Activated T-cell treated with anti-CD3 and anti-CD28 coated beads, Interleukin-2, amount 50 U/mL, for 72 hours (primary cell): ENCODE measurements at regions not wholly inside any gene's neighbourhood (a gene's known extent, or its start where the extent isn't known, plus 50 kb on each side); places are given as distances from the start of the nearest gene placed in this dataset.
"Not testable (repeated sequence)": the region's sequence is repeated elsewhere in the genome, so short reads cannot be mapped to it uniquely, and the experiment has no call there.

Experiments used
- ATAC-seq, 2 donors: fragments of 150-1000 bp; cut with Tn5 transposase; replicated peaks in 1 of 2; 2 replicates each; pipeline ENCODE4 v1.10.0; 2021; ENCODE audit warnings: moderate library complexity in 2 of 2, mild to moderate bottlenecking in 1 of 2
- DNase-seq, 2 donors: peaks; one replicate each; pipeline ENCODE4 v3.0.0; 2021 to 2022; ENCODE audit warnings: mixed read lengths in 1 of 2
- H3K27ac Mint-ChIP-seq: one replicate; pipeline ENCODE4 v1.8.0; 2022; ENCODE audit warnings: mild to moderate bottlenecking, moderate library complexity, mixed read lengths
- H3K27me3 Mint-ChIP-seq: one replicate; pipeline ENCODE4 v1.8.0; 2022; ENCODE audit warnings: low read depth, mixed read lengths
- H3K36me3 Mint-ChIP-seq, 2 donors: one replicate each; pipeline ENCODE4 v1.8.0; 2022; ENCODE audit warnings: mixed read lengths in 2 of 2, mild to moderate bottlenecking in 1 of 2; ENCODE audit not compliant: insufficient read depth in 2 of 2
- H3K4me1 Mint-ChIP-seq: one replicate; pipeline ENCODE4 v1.8.0; 2022; ENCODE audit warnings: low read depth, mixed read lengths
- H3K4me3 Mint-ChIP-seq, 2 donors: one replicate each; pipeline ENCODE4 v1.8.0; 2022; ENCODE audit warnings: mild to moderate bottlenecking in 2 of 2, mixed read lengths in 2 of 2, moderate library complexity in 2 of 2
- H3K9me3 Mint-ChIP-seq, 2 donors: one replicate each; pipeline ENCODE4 v1.8.0; 2022; ENCODE audit warnings: mixed read lengths in 2 of 2

DNA sequence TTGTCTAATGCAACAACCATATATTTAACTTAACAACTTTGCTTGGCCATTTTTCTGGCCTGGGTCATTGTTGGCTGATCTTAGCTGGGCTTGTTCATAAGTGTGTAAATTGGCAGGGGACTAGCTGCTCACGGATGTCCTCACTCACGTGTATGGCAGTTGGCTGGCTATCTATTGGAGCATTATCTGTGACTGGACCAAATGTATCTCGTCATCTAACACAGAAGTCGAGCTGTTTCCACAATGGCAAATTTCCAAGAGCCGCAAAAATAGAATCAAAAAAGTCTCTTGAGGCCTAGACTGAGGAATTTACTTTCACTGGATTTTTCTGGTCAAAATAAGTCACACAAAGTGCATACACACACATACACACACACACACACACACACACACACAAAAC lies 893.3 kb downstream of the FAM181B start:
- Mint-ChIP-seq H3K4me3 (no peak overlapping the region), H3K36me3 (no peaks in the 10 kb centered on the region), H3K4me1 (no peaks in the 10 kb centered on the region), H3K9me3 (peaks cover 2% of the 10 kb centered on the region in 2 donors), H3K27ac (no peak overlapping the region), H3K27me3 (no peaks in the 10 kb centered on the region)
- DNase-seq, result no peak
- ATAC-seq, result no peak

DNA sequence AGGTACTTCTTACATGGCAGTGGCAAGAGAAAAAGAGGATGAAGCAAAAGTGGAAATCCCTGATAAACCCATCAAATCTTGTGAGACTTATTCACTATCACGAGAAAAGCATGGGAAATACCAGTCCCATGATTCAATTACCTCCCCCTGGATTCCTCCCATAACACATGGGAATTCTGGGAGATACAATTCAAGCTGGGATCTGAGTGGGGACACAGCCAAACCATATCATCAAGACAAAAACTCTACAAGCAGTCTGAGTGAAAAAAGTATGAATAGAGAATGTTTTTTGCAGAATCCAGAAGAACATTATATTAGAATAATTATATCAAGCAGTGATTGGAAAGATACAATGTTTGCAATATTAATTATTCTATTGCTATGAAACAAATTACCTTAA lies 893.7 kb downstream of the FAM181B start:
- H3K27ac Mint-ChIP-seq, result no peak overlapping the region
- no peak for ATAC-seq
- H3K9me3 Mint-ChIP-seq, result peaks cover 2% of the 10 kb centered on the region in 2 donors

DNA sequence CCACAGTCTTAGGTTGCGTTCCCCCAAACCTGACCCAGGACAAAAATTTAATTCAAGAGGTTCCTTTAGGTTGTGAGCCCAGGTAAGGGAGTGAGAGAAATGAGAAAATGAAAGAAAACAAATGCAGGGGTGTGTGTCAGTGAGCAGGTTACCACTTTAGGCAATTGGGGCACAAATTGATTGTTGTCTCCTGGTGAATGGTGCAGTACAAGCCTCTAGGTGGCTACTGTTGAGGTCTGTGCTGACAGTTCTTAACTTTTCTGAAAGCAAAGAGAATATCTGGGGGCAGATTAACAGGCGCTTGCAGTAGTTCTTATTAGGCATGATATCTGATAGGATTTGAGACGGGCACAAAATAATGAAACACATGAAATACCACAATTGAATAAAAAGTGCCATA lies 894.6 kb downstream of the FAM181B start:
- ATAC-seq (no peak), DNase-seq (no peak)
- no peaks in the 10 kb centered on the region for H3K36me3 Mint-ChIP-seq
- H3K4me3 Mint-ChIP-seq, result no peak overlapping the region
- H3K9me3 Mint-ChIP-seq, result peaks cover 7% of the 10 kb centered on the region in 2 donors
- H3K4me1 Mint-ChIP-seq, result no peaks in the 10 kb centered on the region
- no peaks in the 10 kb centered on the region for H3K27me3 Mint-ChIP-seq
- H3K27ac Mint-ChIP-seq, result no peak overlapping the region

More for the DNA sequence above, 893.7 kb downstream of the FAM181B start:
- no peak for DNase-seq
- no peaks in the 10 kb centered on the region for H3K27me3 Mint-ChIP-seq
- no peak overlapping the region for H3K4me3 Mint-ChIP-seq
- H3K4me1 Mint-ChIP-seq, result no peaks in the 10 kb centered on the region
- no peaks in the 10 kb centered on the region for H3K36me3 Mint-ChIP-seq

DNA sequence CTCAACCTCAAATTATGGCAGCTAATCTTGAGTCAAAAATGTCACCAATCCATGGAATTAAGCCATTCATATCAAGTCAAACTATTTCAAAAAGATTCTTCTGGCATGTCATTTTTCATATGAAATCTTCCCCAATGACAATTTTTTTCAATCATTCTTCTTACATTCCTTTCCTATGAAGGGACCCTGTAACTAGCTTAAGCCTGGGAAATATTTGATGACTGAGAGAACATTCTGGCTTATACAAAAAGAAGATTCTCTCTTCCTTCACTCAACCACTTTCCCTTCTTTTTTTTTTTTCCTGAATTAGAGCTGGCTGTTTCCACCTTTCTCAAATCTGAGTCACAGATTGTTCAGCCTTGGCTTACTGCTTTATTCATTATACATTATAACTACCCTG lies 903.7 kb downstream of the FAM181B start:
- no peak for ATAC-seq
- Mint-ChIP-seq H3K36me3 (peaks cover 2 to 17% of the 10 kb centered on the region in 2 donors), H3K9me3 (peaks cover 14 to 19% of the 10 kb centered on the region in 2 donors), H3K4me3 (no peak overlapping the region), H3K4me1 (no peaks in the 10 kb centered on the region), H3K27ac (no peak overlapping the region), H3K27me3 (no peaks in the 10 kb centered on the region)
- no peak for DNase-seq

DNA sequence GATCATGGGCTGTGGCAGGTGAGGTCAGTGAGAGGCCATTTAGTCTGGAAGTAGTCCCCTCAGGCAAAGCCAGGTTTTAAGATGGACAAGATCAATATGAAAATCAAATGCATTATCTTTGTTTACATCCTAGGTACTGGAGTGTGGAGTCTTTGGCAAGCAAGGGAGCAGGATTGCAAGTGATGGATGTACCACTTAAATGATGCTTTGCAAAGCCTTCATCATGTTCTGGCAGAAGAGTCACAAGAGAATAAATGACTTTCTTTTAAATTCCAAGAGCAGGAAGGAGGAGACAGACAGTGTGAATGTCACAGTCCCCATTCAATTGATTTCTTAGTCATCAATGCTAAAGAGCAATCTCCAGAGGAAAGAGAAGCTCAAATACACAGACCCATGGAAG lies 908.3 kb downstream of the FAM181B start:
- no peak overlapping the region for H3K27ac Mint-ChIP-seq
- H3K4me1 Mint-ChIP-seq, result no peaks in the 10 kb centered on the region
- no peaks in the 10 kb centered on the region for H3K27me3 Mint-ChIP-seq
- H3K9me3 Mint-ChIP-seq, result peaks cover 3 to 4% of the 10 kb centered on the region in 2 donors
- DNase-seq (no peak), ATAC-seq (no peak)
- H3K36me3 Mint-ChIP-seq, result no peaks in the 10 kb centered on the region
- H3K4me3 Mint-ChIP-seq, result no peak overlapping the region

DNA sequence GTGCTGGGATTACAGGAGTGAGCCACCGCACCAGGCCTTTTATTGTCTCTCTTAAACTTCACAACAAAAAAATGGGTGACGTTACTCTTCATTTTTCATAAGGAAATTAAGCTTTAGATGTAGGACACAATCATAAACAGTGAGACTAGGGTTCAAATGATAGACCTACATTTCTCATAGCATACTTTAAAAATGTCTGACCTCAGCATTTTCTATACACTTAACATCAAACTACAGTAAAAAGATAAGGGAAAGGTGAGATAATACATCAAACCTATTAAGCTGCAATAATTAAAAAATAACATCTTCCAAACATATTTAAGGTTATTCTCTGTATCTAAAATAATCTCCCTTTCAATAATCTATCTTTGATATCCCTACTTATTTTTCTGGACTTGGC lies 914.2 kb downstream of the FAM181B start:
- no peak for ATAC-seq
- Mint-ChIP-seq H3K9me3 (no peaks in the 10 kb centered on the region), H3K27me3 (no peaks in the 10 kb centered on the region), H3K27ac (no peak overlapping the region), H3K4me1 (no peaks in the 10 kb centered on the region), H3K4me3 (no peak overlapping the region), H3K36me3 (no peaks in the 10 kb centered on the region)
- DNase-seq, result no peak

DNA sequence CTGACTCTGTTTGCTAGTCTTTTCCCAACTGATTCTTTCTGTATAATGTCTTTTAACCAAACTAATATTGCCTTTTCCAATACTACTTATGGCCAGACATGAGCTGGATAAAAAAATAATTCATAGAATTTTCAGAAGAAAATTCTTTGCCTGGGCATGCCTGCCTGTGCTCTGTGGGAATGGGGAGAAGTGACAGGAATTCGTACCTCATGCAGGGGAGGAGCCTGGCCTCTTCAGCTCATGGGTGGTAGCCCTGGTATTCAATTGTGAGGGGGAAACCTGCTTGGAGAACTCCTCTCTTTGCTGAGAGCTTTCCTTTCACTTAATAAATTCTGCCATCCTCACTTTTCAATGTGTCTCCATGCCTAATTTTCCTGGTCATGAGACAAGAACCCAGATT lies 928.8 kb downstream of the FAM181B start:
- no peaks in the 10 kb centered on the region for H3K4me1 Mint-ChIP-seq
- peaks cover 7 to 9% of the 10 kb centered on the region in 2 donors for H3K9me3 Mint-ChIP-seq
- no peak for DNase-seq

DNA sequence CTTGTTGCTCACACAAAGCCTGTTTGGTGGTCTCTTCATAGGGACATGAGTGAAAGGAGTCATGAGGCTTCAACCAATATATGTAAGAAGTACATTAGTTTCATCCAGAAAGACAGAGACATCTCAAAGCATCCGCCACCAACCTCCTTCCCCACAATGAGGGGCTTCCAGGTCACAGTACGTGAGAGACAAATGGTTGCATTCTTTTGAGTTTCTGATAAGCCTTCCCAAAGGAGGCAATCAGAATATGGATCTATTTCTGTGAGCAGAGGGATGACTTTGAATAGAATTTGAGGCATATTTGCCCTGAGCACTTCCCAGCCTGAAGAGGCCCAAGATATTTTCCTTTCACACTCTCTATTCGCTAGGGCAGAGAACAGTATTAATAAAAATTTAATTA lies 931.1 kb downstream of the FAM181B start:
- ATAC-seq (no peak), DNase-seq (no peak)
- Mint-ChIP-seq H3K9me3 (peaks cover 9 to 13% of the 10 kb centered on the region in 2 donors), H3K4me3 (no peak overlapping the region), H3K4me1 (no peaks in the 10 kb centered on the region), H3K27me3 (no peaks in the 10 kb centered on the region), H3K27ac (no peak overlapping the region), H3K36me3 (peaks cover 3 to 5% of the 10 kb centered on the region in 2 donors)

More for the DNA sequence above, 928.8 kb downstream of the FAM181B start:
- Mint-ChIP-seq H3K27me3 (no peaks in the 10 kb centered on the region), H3K4me3 (no peak overlapping the region), H3K36me3 (peaks cover 1 to 3% of the 10 kb centered on the region in 2 donors), H3K27ac (no peak overlapping the region)
- ATAC-seq, result no peak

DNA sequence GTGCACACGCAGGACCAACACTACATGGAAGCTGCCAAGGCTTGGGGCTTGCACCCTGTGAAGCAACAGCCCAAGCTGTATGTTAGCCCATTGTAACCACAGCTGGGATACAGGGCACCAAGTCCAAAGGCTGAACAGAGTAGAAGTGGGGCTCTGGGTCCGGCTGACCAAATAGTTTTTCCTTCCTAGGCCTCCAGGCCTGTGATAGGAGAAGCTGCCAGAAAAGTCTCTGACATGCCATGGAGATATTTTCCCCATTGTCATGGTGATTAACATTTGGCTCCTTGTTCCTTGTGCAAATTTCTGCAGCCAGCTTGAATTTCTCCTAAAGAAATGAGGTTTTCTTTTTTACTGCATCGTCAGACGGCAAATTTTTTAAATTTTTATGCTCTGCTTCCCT lies 941.2 kb downstream of the FAM181B start:
- no peak for ATAC-seq
- no peak for DNase-seq
- H3K4me3 Mint-ChIP-seq, result no peak overlapping the region
- H3K9me3 Mint-ChIP-seq, result no peaks in the 10 kb centered on the region
- H3K36me3 Mint-ChIP-seq, result no peaks in the 10 kb centered on the region
- H3K4me1 Mint-ChIP-seq, result peaks cover 12% of the 10 kb centered on the region
- H3K27ac Mint-ChIP-seq, result no peak overlapping the region
- H3K27me3 Mint-ChIP-seq, result no peaks in the 10 kb centered on the region

DNA sequence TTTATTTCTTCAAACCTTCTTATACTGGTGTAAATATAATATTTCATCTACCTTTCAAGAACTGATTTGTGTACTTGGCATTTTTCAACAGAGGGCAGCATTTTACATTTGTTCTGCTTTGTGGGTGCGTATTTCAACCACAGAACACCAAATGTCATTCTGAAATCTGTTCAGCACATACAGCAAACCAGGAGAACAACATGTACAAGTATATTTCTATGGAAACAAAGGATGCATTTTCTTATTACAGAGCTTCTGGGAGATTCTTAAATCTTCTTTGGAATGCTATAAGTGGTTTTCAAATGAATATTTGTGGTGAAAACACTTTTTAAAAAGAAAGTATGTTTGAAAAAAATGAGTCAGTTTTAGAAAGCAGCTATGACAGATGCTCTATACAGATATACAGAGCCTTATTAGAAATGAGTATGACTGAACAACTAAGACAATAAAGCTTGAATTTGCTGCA lies 946.0 kb downstream of the FAM181B start:
- ATAC-seq, result peak; percentile 93
- no peaks in the 10 kb centered on the region for H3K27me3 Mint-ChIP-seq
- H3K27ac Mint-ChIP-seq, result peak overlapping the region; percentile 60
- peak overlapping the region in 1 of 2 donors; percentile 31 for H3K4me3 Mint-ChIP-seq
- H3K9me3 Mint-ChIP-seq, result no peaks in the 10 kb centered on the region
- DNase-seq, result peak; percentile 2 to 12
- peaks cover 15% of the 10 kb centered on the region for H3K4me1 Mint-ChIP-seq
- no peaks in the 10 kb centered on the region for H3K36me3 Mint-ChIP-seq

DNA sequence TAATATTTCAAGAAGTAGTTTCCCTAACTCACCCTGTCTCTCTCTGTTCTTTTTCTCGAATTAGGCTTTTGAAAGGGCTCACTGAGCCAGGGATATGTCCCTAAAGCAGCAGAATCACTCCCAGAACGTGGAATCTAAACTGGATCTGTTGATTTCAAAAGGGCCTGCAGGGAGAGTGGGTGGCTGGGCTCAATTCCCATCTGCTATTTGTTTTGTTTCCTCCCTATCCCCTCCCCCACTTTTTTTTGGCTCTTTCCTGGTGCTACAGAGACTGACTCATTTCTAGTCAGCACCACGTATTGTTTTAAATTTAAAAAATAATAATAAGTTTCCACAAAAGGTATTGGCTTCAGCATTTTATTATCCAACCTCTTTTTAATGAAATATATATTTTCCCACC lies 961.5 kb downstream of the FAM181B start:
- DNase-seq (no peak), ATAC-seq (no peak)
- peaks cover 10% of the 10 kb centered on the region for H3K27me3 Mint-ChIP-seq
- H3K9me3 Mint-ChIP-seq, result no peaks in the 10 kb centered on the region
- H3K4me3 Mint-ChIP-seq, result no peak overlapping the region
- no peak overlapping the region for H3K27ac Mint-ChIP-seq
- no peaks in the 10 kb centered on the region for H3K4me1 Mint-ChIP-seq
- no peaks in the 10 kb centered on the region for H3K36me3 Mint-ChIP-seq

DNA sequence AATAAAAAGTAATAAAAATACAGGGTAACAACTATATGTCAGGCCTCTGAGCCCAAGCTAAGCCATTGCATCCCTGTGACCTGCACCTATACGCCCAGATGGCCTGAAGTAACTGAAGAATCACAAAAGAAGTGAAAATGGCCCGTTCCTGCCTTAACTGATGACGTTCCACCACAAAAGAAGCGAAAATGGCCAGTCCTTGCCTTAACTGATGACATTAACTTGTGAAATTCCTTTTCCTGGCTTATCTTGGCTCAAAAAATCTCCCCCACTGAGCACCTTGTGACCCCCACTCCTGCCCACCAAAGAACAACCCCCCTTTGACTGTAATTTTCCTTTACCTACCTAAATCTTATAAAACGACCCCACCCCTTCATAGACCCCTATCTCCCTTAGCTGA lies 963.8 kb downstream of the FAM181B start:
- ATAC-seq, H3K4me3 Mint-ChIP-seq, H3K36me3 Mint-ChIP-seq, H3K9me3 Mint-ChIP-seq, DNase-seq, H3K4me1 Mint-ChIP-seq, H3K27ac Mint-ChIP-seq: not testable (repeated sequence)
- H3K27me3 Mint-ChIP-seq, result peaks cover 10% of the 10 kb centered on the region

DNA sequence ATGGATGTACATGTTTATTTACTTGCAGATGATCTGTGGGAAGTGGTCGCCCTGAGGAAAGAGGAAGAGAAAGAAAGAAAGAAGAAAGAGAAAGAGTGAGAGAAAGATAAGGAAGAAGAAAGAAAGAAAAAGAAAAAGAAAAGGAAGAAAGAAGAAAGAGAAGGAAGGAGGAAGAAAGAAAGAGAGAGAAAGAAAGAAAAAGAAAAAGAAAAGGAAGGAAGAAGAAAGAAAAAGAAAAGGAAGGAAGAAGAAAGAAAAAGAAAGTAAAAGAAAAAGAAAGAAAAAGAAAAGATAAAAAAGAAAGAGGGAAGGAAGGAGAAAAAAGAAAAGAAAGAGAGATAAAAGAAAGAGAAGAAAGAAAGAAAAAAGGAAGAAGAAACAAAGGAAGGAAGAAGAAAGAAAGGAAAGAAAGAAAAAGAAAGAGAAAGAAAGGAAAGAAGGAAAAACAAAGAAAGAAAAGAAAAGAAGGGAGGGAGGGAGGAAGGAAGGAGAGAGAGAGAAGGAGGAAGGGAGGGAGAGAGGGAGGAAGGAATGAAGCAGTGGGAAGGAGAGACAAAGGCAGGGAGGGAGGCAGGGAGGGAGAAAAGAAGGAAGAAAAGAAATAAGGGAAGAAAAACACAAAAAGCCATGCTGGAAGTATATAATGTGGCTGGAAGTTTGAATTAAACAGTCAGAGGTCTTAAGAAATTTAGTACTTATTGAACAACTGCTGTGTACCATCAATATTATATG lies 976.6 kb downstream of the FAM181B start:
- H3K4me1 Mint-ChIP-seq, result no peaks in the 10 kb centered on the region
- no peak for ATAC-seq
- H3K4me3 Mint-ChIP-seq, result no peak overlapping the region
- no peaks in the 10 kb centered on the region for H3K9me3 Mint-ChIP-seq
- peaks cover 9% of the 10 kb centered on the region for H3K27me3 Mint-ChIP-seq
- H3K27ac Mint-ChIP-seq, result no peak overlapping the region
- no peak for DNase-seq
- H3K36me3 Mint-ChIP-seq, result no peaks in the 10 kb centered on the region

DNA sequence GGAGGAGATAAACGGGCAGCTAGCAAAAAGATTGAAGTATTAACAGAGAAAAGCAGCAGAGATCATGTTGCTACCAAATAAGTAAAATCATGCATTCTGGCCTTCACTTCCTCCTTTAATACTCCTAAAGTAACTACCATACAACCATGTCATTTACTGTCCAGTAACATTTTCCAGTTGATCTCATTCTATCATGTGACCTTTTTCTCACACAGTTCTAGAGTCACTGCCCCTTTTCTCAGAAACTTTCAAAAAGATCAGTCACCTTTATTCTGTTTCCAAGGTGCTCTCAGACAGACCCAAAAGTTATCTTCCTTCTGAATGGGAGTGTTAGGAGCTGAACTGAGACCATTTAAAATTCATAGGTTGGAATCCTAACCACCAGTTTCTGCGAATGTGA lies 984.4 kb downstream of the FAM181B start:
- Mint-ChIP-seq H3K4me3 (no peak overlapping the region), H3K27me3 (peaks cover 9% of the 10 kb centered on the region), H3K27ac (no peak overlapping the region), H3K36me3 (no peaks in the 10 kb centered on the region), H3K9me3 (no peaks in the 10 kb centered on the region), H3K4me1 (peaks cover 9% of the 10 kb centered on the region)
- DNase-seq, result no peak
- peak; percentile 53 to 56 for ATAC-seq
